SK-N-MC (cell line): ENCODE measurements at regions not wholly inside any gene's neighbourhood (a gene's known extent, or its start where the extent isn't known, plus 50 kb on each side); places are given as distances from the start of the nearest gene placed in this dataset.

Experiments
- DNase-seq: peaks from one replicate; pipeline ENCODE4 v3.0.0-alpha.2; 2011; ENCODE audit warnings: low read depth, low spot score
- H3K27ac ChIP-seq: fragments of 200-600 bp; sonication (generic); 2 replicates; pipeline ENCODE4 v1.5.1; 2016; ENCODE audit warnings: mixed run types
- H3K36me3 ChIP-seq: fragments of 200-600 bp; sonication (generic); 2 replicates; pipeline ENCODE4 v1.6.1; 2017; ENCODE audit warnings: antibody characterized with exemption, low read length, mixed read lengths; ENCODE audit not compliant: insufficient read depth
- H3K4me3 ChIP-seq: fragments of 200-600 bp; sonication (generic); 2 replicates; pipeline ENCODE4 v1.5.1; 2016
- H3K9ac ChIP-seq: fragments of 200-600 bp; sonication (generic); 2 replicates; pipeline ENCODE4 v1.8.0; 2017; ENCODE audit warnings: mixed run types, mixed read lengths; ENCODE audit not compliant: insufficient read length
- H3K9me3 ChIP-seq: fragments of 200-600 bp; sonication (generic); 2 replicates; pipeline ENCODE4 v1.6.1; 2017; ENCODE audit warnings: low read depth, mild to moderate bottlenecking, antibody characterized with exemption, low read length, moderate library complexity, mixed read lengths
- EZH2 ChIP-seq: fragments of 200-600 bp; sonication (generic); IDR thresholded peaks from one replicate; pipeline ENCODE4 v1.6.1; 2017; ENCODE audit warnings: antibody characterized with exemption
- FOXP2 ChIP-seq: optimal IDR thresholded peaks from 2 replicates; pipeline ENCODE3; 2011; ENCODE audit warnings: mild to moderate bottlenecking, moderate library complexity; ENCODE audit not compliant: insufficient read depth; ENCODE audit errors: extremely low read length, control extremely low read depth
- POLR2AphosphoS5 ChIP-seq: IDR thresholded peaks from 2 replicates; pipeline ENCODE4 v1.6.1; 2012; ENCODE audit warnings: mild to moderate bottlenecking, low read depth, low read length, borderline replicate concordance

GRCh38 chr1:58406301-58407071 lies 140.0 kb downstream of the OMA1 start:
- DNase-seq, result no peak
- no peak overlapping the region for H3K27ac ChIP-seq
- H3K9me3 ChIP-seq, result no peaks in the 10 kb centered on the region
- no peak overlapping the region for H3K9ac ChIP-seq
- TF ChIP-seq EZH2 (no peak), FOXP2 (no peak), POLR2AphosphoS5 (no peak)
- no peaks in the 10 kb centered on the region for H3K36me3 ChIP-seq
- no peak overlapping the region for H3K4me3 ChIP-seq

GRCh38 chr1:58405660-58406059 lies 140.9 kb downstream of the OMA1 start:
- H3K36me3 ChIP-seq, result no peaks in the 10 kb centered on the region

GRCh38 chr1:58403894-58404293 lies 142.6 kb downstream of the OMA1 start:
- TF ChIP-seq FOXP2 (no peak), POLR2AphosphoS5 (no peak), EZH2 (no peak)
- no peak for DNase-seq
- no peak overlapping the region for H3K4me3 ChIP-seq
- H3K36me3 ChIP-seq, result no peaks in the 10 kb centered on the region
- H3K27ac ChIP-seq, result no peak overlapping the region
- no peaks in the 10 kb centered on the region for H3K9me3 ChIP-seq
- no peak overlapping the region for H3K9ac ChIP-seq

More at GRCh38 chr1:58405660-58406059, 140.9 kb downstream of the OMA1 start:
- Histone ChIP-seq H3K9ac (no peak overlapping the region), H3K9me3 (no peaks in the 10 kb centered on the region), H3K4me3 (no peak overlapping the region), H3K27ac (no peak overlapping the region)
- TF ChIP-seq FOXP2 (no peak), EZH2 (no peak), POLR2AphosphoS5 (no peak)
- no peak for DNase-seq

- H3K36me3 ChIP-seq, result no peaks in the 10 kb centered on the region
- no peak overlapping the region for H3K9ac ChIP-seq
Measured at GRCh38 chr1:58402444-58402843, 144.1 kb downstream of the OMA1 start.

GRCh38 chr1:58401991-58402390 lies 144.5 kb downstream of the OMA1 start:
- TF ChIP-seq POLR2AphosphoS5 (no peak), FOXP2 (no peak), EZH2 (no peak)
- no peak for DNase-seq
- no peak overlapping the region for H3K4me3 ChIP-seq
- no peaks in the 10 kb centered on the region for H3K36me3 ChIP-seq
- no peak overlapping the region for H3K9ac ChIP-seq
- H3K9me3 ChIP-seq, result no peaks in the 10 kb centered on the region
- H3K27ac ChIP-seq, result no peak overlapping the region

More at GRCh38 chr1:58402444-58402843, 144.1 kb downstream of the OMA1 start:
- Histone ChIP-seq H3K9me3 (no peaks in the 10 kb centered on the region), H3K27ac (no peak overlapping the region), H3K4me3 (no peak overlapping the region)
- TF ChIP-seq FOXP2, result no peak
- no peak for DNase-seq

GRCh38 chr1:58399176-58399575 lies 147.3 kb downstream of the OMA1 start:
- no peak overlapping the region for H3K9ac ChIP-seq
- H3K27ac ChIP-seq, result no peak overlapping the region
- no peaks in the 10 kb centered on the region for H3K9me3 ChIP-seq
- no peak overlapping the region for H3K4me3 ChIP-seq
- no peaks in the 10 kb centered on the region for H3K36me3 ChIP-seq
- no peak for TF ChIP-seq EZH2
- TF ChIP-seq POLR2AphosphoS5, result no peak
- no peak for TF ChIP-seq FOXP2
- no peak for DNase-seq

- DNase-seq, result no peak
- no peak overlapping the region for H3K9ac ChIP-seq
- H3K27ac ChIP-seq, result no peak overlapping the region
- TF ChIP-seq EZH2 (no peak), FOXP2 (no peak), POLR2AphosphoS5 (no peak)
- H3K36me3 ChIP-seq, result no peaks in the 10 kb centered on the region
- no peak overlapping the region for H3K4me3 ChIP-seq
- no peaks in the 10 kb centered on the region for H3K9me3 ChIP-seq
Measured at GRCh38 chr1:58398714-58399113, 147.8 kb downstream of the OMA1 start.

GRCh38 chr1:58397187-58397820 lies 149.2 kb downstream of the OMA1 start:
- DNase-seq, result no peak

More at GRCh38 chr1:58397187-58397820, 149.2 kb downstream of the OMA1 start:
- Histone ChIP-seq H3K9ac (no peak overlapping the region), H3K36me3 (no peaks in the 10 kb centered on the region), H3K4me3 (no peak overlapping the region), H3K9me3 (no peaks in the 10 kb centered on the region), H3K27ac (no peak overlapping the region)
- TF ChIP-seq POLR2AphosphoS5 (no peak), FOXP2 (no peak), EZH2 (no peak)
